Common myeloid progenitor, CD34-positive (primary cell): ENCODE measurements at regions not wholly inside any gene's neighbourhood (a gene's known extent, or its start where the extent isn't known, plus 50 kb on each side); places are given as distances from the start of the nearest gene placed in this dataset.

ENCODE experiments used
- CTCF ChIA-PET: fragments of 350-600 bp; sonication (Branson Sonifier 250); formaldehyde crosslinking; loops from one replicate; lab custom pipeline; 2021; ENCODE audit warnings: antibody characterized with exemption; lab: Charles Lee
- POLR2A ChIA-PET: fragments of 350-600 bp; sonication (Branson Sonifier 250); formaldehyde crosslinking; loops from one replicate; lab custom pipeline; 2021; ENCODE audit warnings: antibody characterized with exemption; lab: Charles Lee
- DNase-seq, 3 donors: peaks; one replicate each; pipeline versions ENCODE4 v3.0.0 to v3.0.0-alpha.2; 2013
- H3K27ac ChIP-seq, 2 experiments: 1 replicate in 1 of 2; 2 replicates in 1 of 2; pipeline ENCODE4 v1.7.0; 2013; ENCODE audit warnings: inconsistent platforms in 2 of 2, low read length in 2 of 2, mild to moderate bottlenecking in 2 of 2, low read depth in 1 of 2, moderate library complexity in 1 of 2; ENCODE audit not compliant: severe bottlenecking in 2 of 2, insufficient read depth in 1 of 2, poor library complexity in 1 of 2
- H3K27me3 ChIP-seq, 5 experiments: replicated peaks in 2 of 5; 1 replicate in 3 of 5; 2 replicates in 2 of 5; pipeline versions ENCODE4 v1.6.1 to v1.7.0; 2013; ENCODE audit warnings: low read length in 4 of 5, mild to moderate bottlenecking in 2 of 5, moderate library complexity in 2 of 5, inconsistent platforms in 1 of 5; ENCODE audit not compliant: insufficient read depth in 5 of 5, control insufficient read depth in 4 of 5
- H3K36me3 ChIP-seq, 4 experiments: 1 replicate in 2 of 4; 2 replicates in 2 of 4; pipeline versions ENCODE4 v1.6.1 to v1.7.0; 2013; ENCODE audit warnings: low read length in 3 of 4, control low read depth in 1 of 4, mild to moderate bottlenecking in 1 of 4; ENCODE audit not compliant: control insufficient read depth in 4 of 4, insufficient read depth in 4 of 4
- H3K4me1 ChIP-seq, 4 experiments: 1 replicate in 3 of 4; 2 replicates in 1 of 4; pipeline versions ENCODE4 v1.6.1 to v1.7.1; 2013; ENCODE audit warnings: low read length in 3 of 4, mild to moderate bottlenecking in 3 of 4, control low read depth in 1 of 4, inconsistent platforms in 1 of 4, moderate library complexity in 1 of 4; ENCODE audit not compliant: control insufficient read depth in 4 of 4, insufficient read depth in 4 of 4; ENCODE audit errors: control extremely low read depth in 1 of 4
- H3K4me3 ChIP-seq, 7 experiments: 1 replicate in 4 of 7; 2 replicates in 3 of 7; pipeline versions ENCODE4 v1.5.1 to v1.7.0; 2013; ENCODE audit warnings: mild to moderate bottlenecking in 7 of 7, low read length in 6 of 7, moderate library complexity in 6 of 7, inconsistent platforms in 2 of 7, low read depth in 2 of 7, control low read depth in 1 of 7; ENCODE audit not compliant: insufficient read depth in 4 of 7, control insufficient read depth in 1 of 7; ENCODE audit errors: extremely low read depth in 1 of 7
- H3K9me3 ChIP-seq, 5 experiments: 1 replicate in 4 of 5; 2 replicates in 1 of 5; pipeline versions ENCODE4 v1.6.1 to v1.7.1; 2013; ENCODE audit warnings: low read length in 4 of 5, mild to moderate bottlenecking in 2 of 5, inconsistent platforms in 1 of 5, low read depth in 1 of 5, moderate library complexity in 1 of 5; ENCODE audit not compliant: control insufficient read depth in 4 of 5, insufficient read depth in 2 of 5; ENCODE audit errors: control extremely low read depth in 1 of 5
- WGBS: methylation state at CpG from one replicate; pipeline ENCODE4 v1.1.5; 2013; ENCODE audit not compliant: insufficient coverage; 5-methylcytosine and 5-hydroxymethylcytosine counted together

DNA sequence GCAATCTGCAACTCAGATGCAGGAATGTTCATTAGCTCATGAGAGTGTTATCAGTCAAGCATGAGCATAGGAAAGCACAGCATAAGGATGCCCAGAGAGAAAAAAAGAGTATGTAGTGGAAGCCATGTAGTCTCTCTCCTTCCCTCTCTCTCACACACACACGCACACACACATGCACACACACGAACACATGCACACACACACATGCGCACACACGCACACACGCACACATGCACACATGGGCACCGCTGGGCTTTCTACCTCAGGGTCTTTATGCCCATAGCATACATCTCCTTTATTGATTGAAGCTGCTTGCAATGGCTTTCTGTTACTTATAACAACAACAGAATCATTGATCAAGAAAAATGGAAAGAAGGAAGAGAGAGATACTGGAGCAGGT is 240.9 kb downstream of the ETNK1 start:
- DNase-seq: no peak
- POLR2A ChIA-PET: no interaction called here
- no peaks in the 10 kb centered on the region for H3K4me1 ChIP-seq
- H3K4me3 ChIP-seq: no peak overlapping the region
- 100% methylated on average over 1 of the region's 6 CpGs for WGBS
- H3K36me3 ChIP-seq: no peaks in the 10 kb centered on the region
- CTCF ChIA-PET: interaction anchor here (1.0 kb wide), 1 partner anchor 11 kb away, joined by 3 read pairs; no protein-coding TSS in a partner anchor
- no peaks in the 10 kb centered on the region for H3K9me3 ChIP-seq
- no peaks in the 10 kb centered on the region for H3K27me3 ChIP-seq
- H3K27ac ChIP-seq: no peak overlapping the region

DNA sequence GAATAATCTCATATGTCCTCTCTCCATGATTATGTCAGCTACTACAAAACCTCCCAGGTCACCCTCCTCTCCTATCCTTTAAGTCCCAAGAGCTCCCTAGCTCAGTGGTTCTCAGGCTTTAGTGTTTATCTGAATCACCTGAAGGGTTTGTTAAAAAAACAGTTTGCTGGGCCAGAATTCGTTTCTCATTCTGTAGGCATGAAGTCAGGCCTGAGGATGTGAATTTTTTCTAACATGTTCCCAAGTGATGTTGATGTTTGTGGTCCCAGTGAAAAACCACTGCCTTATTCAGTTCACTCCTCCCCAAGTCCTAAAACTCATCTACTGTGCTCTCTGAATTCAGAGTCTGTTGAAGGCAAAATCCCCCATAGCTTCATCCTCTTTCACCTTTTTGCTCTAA is 241.4 kb downstream of the ETNK1 start:
- Histone ChIP-seq H3K27ac (no peak overlapping the region), H3K4me3 (no peak overlapping the region), H3K27me3 (no peaks in the 10 kb centered on the region), H3K4me1 (no peaks in the 10 kb centered on the region), H3K36me3 (no peaks in the 10 kb centered on the region), H3K9me3 (no peaks in the 10 kb centered on the region)
- CTCF ChIA-PET: interaction anchor here (1.0 to 1.5 kb wide), 2 partner anchors 10 to 12 kb away, joined by 3 to 4 read pairs; no protein-coding TSS in a partner anchor
- POLR2A ChIA-PET: no interaction called here
- WGBS: no CpG with 5 or more reads among the region's 1 CpG
- DNase-seq: no peak

- no peaks in the 10 kb centered on the region for H3K36me3 ChIP-seq
- H3K9me3 ChIP-seq: peaks cover 0 to 3% (median 0%) of the 10 kb centered on the region in 5 experiments
- no peak for DNase-seq
- 100% methylated on average over 4 of the region's 8 CpGs for WGBS
- POLR2A ChIA-PET: no interaction called here
- CTCF ChIA-PET: no interaction called here
- no peak overlapping the region for H3K27ac ChIP-seq
- H3K4me3 ChIP-seq: no peak overlapping the region
- no peaks in the 10 kb centered on the region for H3K4me1 ChIP-seq
- H3K27me3 ChIP-seq: no peaks in the 10 kb centered on the region
Measured at GRCh38 chr12:22874151-22874550, 249.2 kb downstream of the ETNK1 start.

DNA sequence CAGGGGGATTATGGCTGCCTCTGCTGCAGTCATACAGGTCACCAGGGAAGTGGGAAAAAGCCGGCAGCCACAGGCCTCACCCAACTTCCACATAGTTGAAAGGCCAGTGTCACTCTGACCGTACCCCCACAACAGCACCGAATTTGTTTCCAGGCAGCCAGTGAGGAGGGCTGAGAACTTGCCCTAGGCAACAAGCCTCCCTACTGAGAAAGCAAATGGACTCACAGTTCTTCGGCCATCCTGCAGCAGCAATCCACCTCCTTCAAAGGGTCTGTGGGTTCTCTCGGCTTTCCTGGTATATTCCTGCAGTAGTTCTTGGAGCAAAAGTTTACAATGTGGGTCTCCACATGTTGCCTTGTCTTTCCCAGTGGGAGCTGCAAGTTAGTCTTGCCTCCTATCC is 251.3 kb downstream of the ETNK1 start:
- ChIA-PET POLR2A (no interaction called here), CTCF (no interaction called here)
- WGBS: 91% methylated on average over 4 of the region's 5 CpGs

DNA sequence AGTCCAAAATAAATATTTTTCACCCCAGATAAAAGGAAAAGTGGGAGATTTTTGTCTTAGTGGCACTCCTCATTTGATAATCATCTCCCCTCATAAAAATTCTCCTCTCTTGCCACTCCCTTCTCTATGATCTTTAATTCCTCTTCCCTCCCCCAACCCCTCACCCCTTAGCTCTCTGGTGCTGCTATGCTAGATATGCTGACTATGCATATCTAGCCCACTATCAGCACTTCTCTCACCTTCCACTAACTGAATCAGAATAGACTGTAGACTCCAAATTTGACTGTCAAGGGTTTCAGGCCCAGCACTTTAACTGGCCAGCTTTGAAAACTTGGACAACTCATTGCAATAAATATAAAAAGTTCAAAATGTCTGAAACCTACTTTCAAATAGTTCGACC is 254.2 kb downstream of the ETNK1 start:
- Histone ChIP-seq H3K4me1 (no peaks in the 10 kb centered on the region), H3K9me3 (peaks cover 0 to 3% (median 0%) of the 10 kb centered on the region in 5 experiments), H3K27me3 (no peaks in the 10 kb centered on the region), H3K4me3 (no peak overlapping the region), H3K36me3 (no peaks in the 10 kb centered on the region), H3K27ac (no peak overlapping the region)
- no CpG with 5 or more reads among the region's 1 CpG for WGBS
- DNase-seq: no peak
- POLR2A ChIA-PET: no interaction called here
- CTCF ChIA-PET: no interaction called here

More for the DNA sequence above, 251.3 kb downstream of the ETNK1 start:
- H3K27me3 ChIP-seq: no peaks in the 10 kb centered on the region
- H3K4me3 ChIP-seq: no peak overlapping the region
- H3K4me1 ChIP-seq: no peaks in the 10 kb centered on the region
- no peak for DNase-seq
- H3K36me3 ChIP-seq: no peaks in the 10 kb centered on the region
- H3K9me3 ChIP-seq: peaks cover 0 to 3% (median 0%) of the 10 kb centered on the region in 5 experiments
- H3K27ac ChIP-seq: no peak overlapping the region

DNA sequence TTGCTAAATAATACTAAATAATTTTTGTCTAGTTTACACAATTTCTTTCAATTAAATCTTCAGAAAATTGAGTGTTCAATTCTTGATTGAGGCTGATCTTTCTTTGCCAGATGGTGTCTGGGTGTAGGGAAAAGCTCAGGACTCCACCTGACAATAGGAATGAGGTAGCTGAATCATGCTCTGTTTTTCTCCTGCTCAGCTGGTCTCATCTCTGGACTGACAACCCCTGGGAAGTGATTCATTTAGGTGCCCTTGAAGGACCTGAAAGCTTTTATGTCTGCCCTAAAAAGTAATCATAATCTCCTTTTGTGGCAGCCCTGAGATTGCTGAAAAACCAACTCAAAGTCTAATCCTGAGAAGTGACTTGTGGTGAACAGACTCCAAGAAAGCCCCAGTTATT is 255.4 kb downstream of the ETNK1 start:
- CTCF ChIA-PET: no interaction called here
- peaks cover 0 to 3% (median 0%) of the 10 kb centered on the region in 5 experiments for H3K9me3 ChIP-seq
- H3K4me1 ChIP-seq: no peaks in the 10 kb centered on the region
- DNase-seq: no peak
- no peaks in the 10 kb centered on the region for H3K27me3 ChIP-seq
- no peaks in the 10 kb centered on the region for H3K36me3 ChIP-seq
- POLR2A ChIA-PET: interaction anchor here (0.7 kb wide), 1 partner anchor 88 kb away, joined by 4 read pairs; no protein-coding TSS in a partner anchor
- H3K4me3 ChIP-seq: no peak overlapping the region
- no peak overlapping the region for H3K27ac ChIP-seq

DNA sequence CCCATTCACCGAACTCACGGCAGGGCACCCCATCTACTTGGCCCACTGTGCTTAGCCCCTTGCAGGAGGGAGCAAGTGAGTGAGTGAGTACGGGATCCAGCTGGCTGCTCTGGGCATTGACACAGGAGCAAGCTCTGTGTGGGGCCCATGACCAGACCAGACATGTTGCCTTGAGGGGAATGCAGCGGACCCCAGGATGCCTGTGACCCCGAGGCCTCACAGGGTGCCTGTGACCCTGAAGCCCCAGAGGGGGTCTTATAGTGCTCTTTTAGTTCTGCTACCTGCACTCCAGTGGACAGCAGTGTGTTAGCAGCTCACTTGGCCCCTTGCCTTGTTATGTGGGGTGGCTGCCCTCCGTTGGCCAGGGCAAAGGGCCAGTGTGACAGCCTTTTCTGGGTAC is 255.8 kb downstream of the ETNK1 start:
- WGBS: 98% methylated on average over 6 of the region's 6 CpGs
- Histone ChIP-seq H3K9me3 (peaks cover 0 to 1% (median 0%) of the 10 kb centered on the region in 5 experiments), H3K4me3 (no peak overlapping the region), H3K27me3 (no peaks in the 10 kb centered on the region), H3K27ac (no peak overlapping the region), H3K36me3 (no peaks in the 10 kb centered on the region), H3K4me1 (no peaks in the 10 kb centered on the region)
- ChIA-PET POLR2A (no interaction called here), CTCF (no interaction called here)
- DNase-seq: no peak
